Calu3 (cell line): ENCODE measurements at regions not wholly inside any gene's neighbourhood (a gene's known extent, or its start where the extent isn't known, plus 50 kb on each side); places are given as distances from the start of the nearest gene placed in this dataset.

Experiments used
- BruUV-seq: library from RNA; stranded (reverse); fragments of 400-500 nt; replicated peaks from 2 replicates; lab custom pipeline; 2021; lab: Mats Ljungman, UMichigan
- CTCF ChIA-PET: fragments of 300-600 bp; sonication (Branson Sonifier 250); formaldehyde crosslinking; loops from one replicate; lab custom pipeline; 2022; ENCODE audit warnings: antibody characterized with exemption; lab: Charles Lee
- DNase-seq: peaks from one replicate; pipeline ENCODE4 v3.0.0; 2022
- H3K27ac Mint-ChIP-seq: one replicate; pipeline ENCODE4 v1.8.0; 2022; ENCODE audit warnings: mixed read lengths; ENCODE audit not compliant: unreplicated experiment
- H3K27me3 Mint-ChIP-seq: one replicate; pipeline ENCODE4 v1.8.0; 2022; ENCODE audit warnings: mixed read lengths; ENCODE audit not compliant: unreplicated experiment
- H3K36me3 Mint-ChIP-seq: one replicate; pipeline ENCODE4 v1.8.0; 2022; ENCODE audit warnings: mild to moderate bottlenecking, moderate library complexity, mixed read lengths; ENCODE audit not compliant: insufficient read depth, unreplicated experiment
- H3K4me1 Mint-ChIP-seq: one replicate; pipeline ENCODE4 v1.8.0; 2022; ENCODE audit warnings: mild to moderate bottlenecking, low read depth, mixed read lengths; ENCODE audit not compliant: unreplicated experiment
- H3K4me3 Mint-ChIP-seq: one replicate; pipeline ENCODE4 v1.8.0; 2022; ENCODE audit warnings: mild to moderate bottlenecking, low read depth, moderate library complexity, mixed read lengths; ENCODE audit not compliant: unreplicated experiment
- H3K9me3 Mint-ChIP-seq: one replicate; pipeline ENCODE4 v1.8.0; 2022; ENCODE audit warnings: low read depth, mixed read lengths; ENCODE audit not compliant: unreplicated experiment
- CTCF ChIP-seq: fragments of 200-600 bp; IDR thresholded peaks from one replicate; pipeline ENCODE4 v1.8.0; 2022; ENCODE audit warnings: antibody characterized with exemption; ENCODE audit not compliant: unreplicated experiment
- intact Hi-C: fragments of 100-400 bp; cut with micrococcal nuclease; formaldehyde crosslinking; loops from one replicate; pipeline ENCODE4 v1.10.0; 2022; ENCODE audit not compliant: unreplicated experiment

GRCh38 chr3:111438283-111438682, 103.7 kb upstream of the CD96 start:
- no peaks in the 10 kb centered on the region for H3K9me3 Mint-ChIP-seq
- CTCF ChIA-PET: no interaction called here
- no peak overlapping the region for H3K4me3 Mint-ChIP-seq
- no peaks in the 10 kb centered on the region for H3K4me1 Mint-ChIP-seq
- H3K36me3 Mint-ChIP-seq: no peaks in the 10 kb centered on the region
- no peak overlapping the region for H3K27ac Mint-ChIP-seq
- TF ChIP-seq CTCF: no peak
- DNase-seq: no peak
- BruUV-seq: no TSS peak
- no peaks in the 10 kb centered on the region for H3K27me3 Mint-ChIP-seq
- intact Hi-C loops: no loop called here

- no peaks in the 10 kb centered on the region for H3K27me3 Mint-ChIP-seq
- no peaks in the 10 kb centered on the region for H3K4me1 Mint-ChIP-seq
- BruUV-seq: no TSS peak
- H3K36me3 Mint-ChIP-seq: no peaks in the 10 kb centered on the region
- H3K9me3 Mint-ChIP-seq: peaks cover 4% of the 10 kb centered on the region
- no peak overlapping the region for H3K27ac Mint-ChIP-seq
- DNase-seq: no peak
- intact Hi-C loops: no loop called here
- H3K4me3 Mint-ChIP-seq: no peak overlapping the region
- CTCF ChIA-PET: no interaction called here
- no peak for TF ChIP-seq CTCF
Measured at GRCh38 chr3:111454551-111454950, 87.4 kb upstream of the CD96 start.

DNA sequence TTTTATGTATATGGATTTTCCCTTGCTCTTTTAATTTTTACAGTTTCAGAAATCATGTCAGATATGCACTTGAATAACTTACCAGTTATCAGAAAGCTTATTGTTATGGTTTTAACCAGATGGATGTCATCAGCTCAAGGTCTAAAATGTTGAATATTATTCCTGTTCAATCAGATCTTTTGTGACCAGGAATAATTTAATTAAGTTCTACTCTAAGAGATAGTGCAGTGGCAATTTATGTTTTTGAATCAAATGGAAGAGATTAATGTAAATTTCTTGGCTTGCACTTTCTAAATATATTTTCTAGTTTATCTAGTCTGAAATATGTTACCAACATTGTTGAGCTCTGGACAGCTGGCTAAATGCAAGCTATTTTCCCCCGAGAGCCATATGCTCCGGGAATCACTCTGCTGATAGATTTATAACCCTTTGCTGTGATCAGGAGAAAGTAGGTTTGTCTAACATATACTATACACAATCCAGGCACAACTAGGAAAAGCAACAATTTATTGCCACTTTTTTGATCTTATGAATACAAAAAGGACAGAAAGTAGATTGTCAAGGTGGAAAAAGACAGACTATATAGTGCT, 76.8 kb upstream of the CD96 start:
- Mint-ChIP-seq H3K4me3 (no peak overlapping the region), H3K27me3 (no peaks in the 10 kb centered on the region), H3K36me3 (no peaks in the 10 kb centered on the region), H3K27ac (no peak overlapping the region), H3K9me3 (no peaks in the 10 kb centered on the region), H3K4me1 (no peaks in the 10 kb centered on the region)
- TF ChIP-seq CTCF: no peak
- no TSS peak for BruUV-seq
- no peak for DNase-seq
- intact Hi-C loops: no loop called here
- CTCF ChIA-PET: no interaction called here

- H3K27ac Mint-ChIP-seq: no peak overlapping the region
- H3K4me3 Mint-ChIP-seq: no peak overlapping the region
- no TSS peak for BruUV-seq
- H3K27me3 Mint-ChIP-seq: no peaks in the 10 kb centered on the region
- peaks cover 8% of the 10 kb centered on the region for H3K4me1 Mint-ChIP-seq
- H3K36me3 Mint-ChIP-seq: no peaks in the 10 kb centered on the region
- intact Hi-C loops: no loop called here
- TF ChIP-seq CTCF: no peak
- CTCF ChIA-PET: interaction anchor here (0.6 kb wide), 1 partner anchor 151 kb away, joined by 4 read pairs; no protein-coding TSS in a partner anchor
- H3K9me3 Mint-ChIP-seq: no peaks in the 10 kb centered on the region
- no peak for DNase-seq
Measured at GRCh38 chr3:111470032-111470431, 72.0 kb upstream of the CD96 start.
